Endothelial cell of umbilical vein (primary cell): ENCODE measurements at regions not wholly inside any gene's neighbourhood (a gene's known extent, or its start where the extent isn't known, plus 50 kb on each side); places are given as distances from the start of the nearest gene placed in this dataset.

Experiments used
- CTCF ChIP-seq, 2 donors: IDR thresholded peaks; 1 replicate in 1 of 2; 2 replicates in 1 of 2; pipeline ENCODE4 v1.5.1; 2011; ENCODE audit warnings: low read length in 2 of 2, mild to moderate bottlenecking in 2 of 2, moderate library complexity in 2 of 2, control low read depth in 1 of 2, inconsistent platforms in 1 of 2, low read depth in 1 of 2; ENCODE audit not compliant: insufficient read depth in 1 of 2; ENCODE audit errors: extremely low read depth in 1 of 2
- EZH2 ChIP-seq: IDR thresholded peaks from 2 replicates; pipeline ENCODE4 v1.6.1; 2012; ENCODE audit warnings: borderline replicate concordance, low read depth, mild to moderate bottlenecking, moderate library complexity, low read length, inconsistent platforms; ENCODE audit not compliant: severe bottlenecking
- POLR2AphosphoS5 ChIP-seq: IDR thresholded peaks from 2 replicates; pipeline ENCODE4 v1.6.1; 2012; ENCODE audit warnings: low read depth, mild to moderate bottlenecking, control low read depth, low read length, moderate library complexity; ENCODE audit not compliant: insufficient read depth

- TF ChIP-seq CTCF (IDR thresholded peaks at IDR 0.05; ENCODE audit: extremely low read depth in 1 of 2, insufficient read depth in 1 of 2, low read depth in 1 of 2, low read length in 2 of 2) (no peak), EZH2 (no peak), POLR2AphosphoS5 (no peak)
Measured at GRCh38 chr5:158207733-158208132, 348.8 kb upstream of the CLINT1 start.
